Gastroesophageal sphincter (tissue), 4 donors: ENCODE measurements at regions not wholly inside any gene's neighbourhood (a gene's known extent, or its start where the extent isn't known, plus 50 kb on each side); places are given as distances from the start of the nearest gene placed in this dataset.

Experiments used
- ATAC-seq: fragments of 150-250 bp; one replicate; pipeline ENCODE4 v1.9.1; 2016; ENCODE audit warnings: mild to moderate bottlenecking, moderate library complexity
- H3K27ac ChIP-seq, 4 donors: fragments of 200-600 bp; sonication (generic) in 3 of 4; 1 replicate in 3 of 4; 2 replicates in 1 of 4; pipeline ENCODE4 v1.5.1; 2016 to 2019
- H3K27me3 ChIP-seq: fragments of 200-600 bp; sonication (generic); one replicate; pipeline ENCODE4 v1.5.1; 2019
- H3K36me3 ChIP-seq, 2 donors: fragments of 200-600 bp; sonication (generic); one replicate each; pipeline ENCODE4 v1.5.1; 2019; ENCODE audit warnings: control low read depth in 1 of 2
- H3K4me1 ChIP-seq, 3 donors: fragments of 200-600 bp; sonication (generic); 1 replicate in 2 of 3; 2 replicates in 1 of 3; pipeline ENCODE4 v1.5.1; 2016 to 2019; ENCODE audit warnings: control low read depth in 2 of 3
- H3K4me3 ChIP-seq, 2 donors: fragments of 200-600 bp; sonication (generic); one replicate each; pipeline ENCODE4 v1.5.1; 2019; ENCODE audit warnings: mild to moderate bottlenecking in 1 of 2, moderate library complexity in 1 of 2
- H3K9me3 ChIP-seq, 3 donors: fragments of 200-600 bp; sonication (generic); one replicate each; pipeline ENCODE4 v1.5.1; 2017 to 2019; ENCODE audit warnings: control low read depth in 2 of 3
- POLR2A ChIP-seq, 2 donors: fragments of 450-650 bp; IDR thresholded peaks; one replicate each; pipeline ENCODE4 v1.6.1; 2017; ENCODE audit warnings: antibody characterized with exemption in 2 of 2, mild to moderate bottlenecking in 2 of 2, moderate library complexity in 1 of 2
- WGBS, 2 donors: methylation state at CpG; one replicate each; pipeline ENCODE4 v1.1.5; 2018; ENCODE audit warnings: low coverage in 1 of 2; 5-methylcytosine and 5-hydroxymethylcytosine counted together

DNA sequence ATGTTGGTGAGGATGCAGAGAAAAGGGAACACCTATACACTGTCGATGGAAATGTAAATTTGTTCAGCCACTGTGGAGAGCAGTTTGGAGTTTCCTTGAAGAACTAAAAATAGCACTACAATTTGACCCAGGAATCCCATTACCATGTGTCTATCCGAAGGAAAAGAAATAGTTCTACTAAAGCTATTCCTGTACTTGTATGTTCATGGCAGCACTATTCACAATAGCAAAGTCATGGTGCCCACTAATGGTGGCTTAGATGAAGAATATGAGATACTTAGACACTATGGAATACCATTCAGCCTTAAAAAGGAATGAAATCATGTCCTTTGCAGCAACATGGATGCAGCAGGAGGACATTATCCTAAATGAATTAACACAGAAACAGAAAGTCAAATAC lies 50.2 kb upstream of the CAST start:
- TF ChIP-seq POLR2A (IDR thresholded peaks at IDR 0.05), result no peak
- peaks cover 0 to 20% (median 0%) of the 10 kb centered on the region in 3 donors for H3K4me1 ChIP-seq
- H3K27me3 ChIP-seq, result no peaks in the 10 kb centered on the region
- no peaks in the 10 kb centered on the region for H3K9me3 ChIP-seq
- ATAC-seq, result no peak
- H3K4me3 ChIP-seq, result no peak overlapping the region
- H3K36me3 ChIP-seq, result no peaks in the 10 kb centered on the region
- WGBS, 2 donors, result 29 to 44% methylated on average over 2 of the region's 2 CpGs
- H3K27ac ChIP-seq, result no peak overlapping the region
